Choroid plexus epithelial cell (primary cell): ENCODE measurements at regions not wholly inside any gene's neighbourhood (a gene's known extent, or its start where the extent isn't known, plus 50 kb on each side); places are given as distances from the start of the nearest gene placed in this dataset.
A peak's percentile ranks its signal among the peaks of the same experiment; 100 is the strongest.

Experiments
- DNase-seq: peaks from one replicate; pipeline ENCODE4 v3.0.0-alpha.2; 2010; ENCODE audit warnings: low read depth
- H3K4me3 ChIP-seq: 2 replicates; pipeline ENCODE4 v1.5.1; 2011; ENCODE audit warnings: low read depth, mild to moderate bottlenecking, control low read depth, low read length, moderate library complexity
- CTCF ChIP-seq: conservative IDR thresholded peaks from 2 replicates; pipeline ENCODE4 v1.5.1; 2011; ENCODE audit warnings: low read depth, mild to moderate bottlenecking, control low read depth, inconsistent platforms, low read length, moderate library complexity

GRCh38 chr5:124951105-124951504 is 204.7 kb upstream of the ZNF608 start:
- no peak overlapping the region for H3K4me3 ChIP-seq
- no peak for DNase-seq
- TF ChIP-seq CTCF: no peak

- no peak for DNase-seq
- TF ChIP-seq CTCF: no peak
- no peak overlapping the region for H3K4me3 ChIP-seq
Observed at GRCh38 chr5:124951661-124952060, 205.2 kb upstream of the ZNF608 start.

- TF ChIP-seq CTCF: no peak
- peak; percentile 48 for DNase-seq
- no peak overlapping the region for H3K4me3 ChIP-seq
Observed at GRCh38 chr5:124952079-124952478, 205.6 kb upstream of the ZNF608 start.

GRCh38 chr5:124952566-124952965 is 206.1 kb upstream of the ZNF608 start:
- DNase-seq: no peak
- no peak overlapping the region for H3K4me3 ChIP-seq
- TF ChIP-seq CTCF: no peak

- TF ChIP-seq CTCF: no peak
- no peak for DNase-seq
- H3K4me3 ChIP-seq: no peak overlapping the region
Observed at GRCh38 chr5:124954784-124955183, 208.3 kb upstream of the ZNF608 start.

- H3K4me3 ChIP-seq: no peak overlapping the region
- no peak for DNase-seq
- TF ChIP-seq CTCF: no peak
Observed at GRCh38 chr5:124956471-124957029, 210.1 kb upstream of the ZNF608 start.

GRCh38 chr5:124957063-124957462 is 210.6 kb upstream of the ZNF608 start:
- no peak for TF ChIP-seq CTCF
- no peak for DNase-seq
- no peak overlapping the region for H3K4me3 ChIP-seq
